CD4-positive, alpha-beta T cell (primary cell): ENCODE measurements at regions not wholly inside any gene's neighbourhood (a gene's known extent, or its start where the extent isn't known, plus 50 kb on each side); places are given as distances from the start of the nearest gene placed in this dataset.

Experiments used
- ATAC-seq: fragments of 200-7000 bp; cut with Tn5 transposase; one replicate; pipeline ENCODE4 v1.10.0; 2022; ENCODE audit warnings: mild to moderate bottlenecking; ENCODE audit not compliant: poor library complexity
- CTCF ChIA-PET: fragments of 350-600 bp; sonication (Branson Sonifier 250); formaldehyde crosslinking; loops from one replicate; lab custom pipeline; 2021; ENCODE audit warnings: antibody characterized with exemption, inconsistent platforms; lab: Charles Lee
- POLR2A ChIA-PET: fragments of 350-600 bp; sonication (Branson Sonifier 250); formaldehyde crosslinking; loops from one replicate; lab custom pipeline; 2021; ENCODE audit warnings: antibody characterized with exemption, inconsistent platforms; lab: Charles Lee
- DNase-seq, 14 experiments: peaks; one replicate each; pipeline ENCODE4 v3.0.0-alpha.2; 2013 to 2020; ENCODE audit warnings: mixed read lengths in 2 of 14
- H3K27ac ChIP-seq, 2 donors: one replicate each; pipeline versions ENCODE4 v1.5.1 to v1.7.0; 2013; ENCODE audit warnings: low read length in 2 of 2, low read depth in 1 of 2, mild to moderate bottlenecking in 1 of 2
- H3K27me3 ChIP-seq, 2 experiments: 1 replicate in 1 of 2; 2 replicates in 1 of 2; pipeline versions ENCODE4 v1.6.1 to v1.7.0; 2013; ENCODE audit warnings: low read length in 2 of 2, control low read depth in 1 of 2, mild to moderate bottlenecking in 1 of 2, moderate library complexity in 1 of 2; ENCODE audit not compliant: insufficient read depth in 2 of 2, control insufficient read depth in 1 of 2
- H3K36me3 ChIP-seq: one replicate; pipeline ENCODE4 v1.6.1; 2013; ENCODE audit warnings: low read length, control low read depth; ENCODE audit not compliant: insufficient read depth
- H3K4me1 ChIP-seq: one replicate; pipeline ENCODE4 v1.6.1; 2013; ENCODE audit warnings: low read length, control low read depth; ENCODE audit not compliant: insufficient read depth
- H3K4me3 ChIP-seq: one replicate; pipeline ENCODE4 v1.5.1; 2013; ENCODE audit warnings: mild to moderate bottlenecking, low read length, moderate library complexity
- H3K9me3 ChIP-seq, 2 experiments: 1 replicate in 1 of 2; 2 replicates in 1 of 2; pipeline versions ENCODE4 v1.6.1 to v1.7.0; 2013; ENCODE audit warnings: low read length in 2 of 2, mild to moderate bottlenecking in 2 of 2, control low read depth in 1 of 2, moderate library complexity in 1 of 2; ENCODE audit not compliant: control insufficient read depth in 1 of 2, insufficient read depth in 1 of 2
- H3K27ac Mint-ChIP-seq: one replicate; pipeline ENCODE4 v1.8.0; 2020; ENCODE audit warnings: mixed read lengths
- H3K27me3 Mint-ChIP-seq: one replicate; pipeline ENCODE4 v1.8.0; 2021; ENCODE audit warnings: mixed read lengths
- H3K36me3 Mint-ChIP-seq: one replicate; pipeline ENCODE4 v1.8.0; 2021; ENCODE audit warnings: low read depth, mixed read lengths
- H3K4me1 Mint-ChIP-seq: one replicate; pipeline ENCODE4 v1.8.0; 2021; ENCODE audit warnings: low read depth, mixed read lengths
- H3K4me3 Mint-ChIP-seq: one replicate; pipeline ENCODE4 v1.8.0; 2020; ENCODE audit warnings: mild to moderate bottlenecking, mixed read lengths
- H3K9me3 Mint-ChIP-seq: one replicate; pipeline ENCODE4 v1.8.0; 2020; ENCODE audit warnings: mixed read lengths
- intact Hi-C, 2 experiments: fragments of 100-400 bp; cut with DNase I in 1 of 2; cut with micrococcal nuclease in 1 of 2; formaldehyde crosslinking; loops; one replicate each; pipeline versions ENCODE4 v1.15.1 to v1.9.0; 2023 to 2025; cut with DNase I, micrococcal nuclease
- TF ChIP-seq, protein P1 (sequence below): fragments of 200-600 bp; IDR thresholded peaks from one replicate; pipeline ENCODE4 v1.8.0; 2022; ENCODE audit warnings: antibody characterized with exemption, mild to moderate bottlenecking

DNA sequence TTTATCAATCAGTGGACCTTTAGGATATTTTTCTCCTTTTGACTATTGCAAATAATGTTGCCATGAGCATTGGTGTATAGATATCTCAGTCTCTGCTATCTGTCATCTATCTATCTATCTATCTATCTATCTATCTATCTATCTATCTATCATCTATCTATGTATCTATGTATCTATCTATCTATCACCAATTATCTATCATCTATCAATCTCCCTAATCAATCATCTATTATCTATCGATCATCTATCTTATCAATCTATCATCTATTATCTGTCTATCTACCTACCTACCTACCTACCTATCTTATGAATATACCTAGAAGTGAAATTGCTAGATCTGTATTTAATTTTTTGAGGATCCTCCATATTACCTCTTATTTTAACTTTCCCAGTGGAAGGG lies 69.6 kb downstream of the EMX2 start:
- no peak for DNase-seq
- H3K27me3 ChIP-seq: peaks cover 3 to 6% of the 10 kb centered on the region in 2 experiments
- H3K9me3 ChIP-seq: peaks cover 0 to 9% of the 10 kb centered on the region in 2 experiments
- TF ChIP-seq, protein P1, sequence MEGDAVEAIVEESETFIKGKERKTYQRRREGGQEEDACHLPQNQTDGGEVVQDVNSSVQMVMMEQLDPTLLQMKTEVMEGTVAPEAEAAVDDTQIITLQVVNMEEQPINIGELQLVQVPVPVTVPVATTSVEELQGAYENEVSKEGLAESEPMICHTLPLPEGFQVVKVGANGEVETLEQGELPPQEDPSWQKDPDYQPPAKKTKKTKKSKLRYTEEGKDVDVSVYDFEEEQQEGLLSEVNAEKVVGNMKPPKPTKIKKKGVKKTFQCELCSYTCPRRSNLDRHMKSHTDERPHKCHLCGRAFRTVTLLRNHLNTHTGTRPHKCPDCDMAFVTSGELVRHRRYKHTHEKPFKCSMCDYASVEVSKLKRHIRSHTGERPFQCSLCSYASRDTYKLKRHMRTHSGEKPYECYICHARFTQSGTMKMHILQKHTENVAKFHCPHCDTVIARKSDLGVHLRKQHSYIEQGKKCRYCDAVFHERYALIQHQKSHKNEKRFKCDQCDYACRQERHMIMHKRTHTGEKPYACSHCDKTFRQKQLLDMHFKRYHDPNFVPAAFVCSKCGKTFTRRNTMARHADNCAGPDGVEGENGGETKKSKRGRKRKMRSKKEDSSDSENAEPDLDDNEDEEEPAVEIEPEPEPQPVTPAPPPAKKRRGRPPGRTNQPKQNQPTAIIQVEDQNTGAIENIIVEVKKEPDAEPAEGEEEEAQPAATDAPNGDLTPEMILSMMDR: no peak
- no peaks in the 10 kb centered on the region for H3K4me1 ChIP-seq
- POLR2A ChIA-PET: no interaction called here
- H3K27ac ChIP-seq: no peak overlapping the region
- H3K27me3 Mint-ChIP-seq: peaks cover 30% of the 10 kb centered on the region
- H3K36me3 Mint-ChIP-seq: no peaks in the 10 kb centered on the region
- no peaks in the 10 kb centered on the region for H3K9me3 Mint-ChIP-seq
- no peak for ATAC-seq
- no peak overlapping the region for H3K4me3 ChIP-seq
- intact Hi-C loops: no loop called here
- no peaks in the 10 kb centered on the region for H3K36me3 ChIP-seq
- H3K4me3 Mint-ChIP-seq: no peak overlapping the region
- no peak overlapping the region for H3K27ac Mint-ChIP-seq
- H3K4me1 Mint-ChIP-seq: no peaks in the 10 kb centered on the region
- CTCF ChIA-PET: no interaction called here

DNA sequence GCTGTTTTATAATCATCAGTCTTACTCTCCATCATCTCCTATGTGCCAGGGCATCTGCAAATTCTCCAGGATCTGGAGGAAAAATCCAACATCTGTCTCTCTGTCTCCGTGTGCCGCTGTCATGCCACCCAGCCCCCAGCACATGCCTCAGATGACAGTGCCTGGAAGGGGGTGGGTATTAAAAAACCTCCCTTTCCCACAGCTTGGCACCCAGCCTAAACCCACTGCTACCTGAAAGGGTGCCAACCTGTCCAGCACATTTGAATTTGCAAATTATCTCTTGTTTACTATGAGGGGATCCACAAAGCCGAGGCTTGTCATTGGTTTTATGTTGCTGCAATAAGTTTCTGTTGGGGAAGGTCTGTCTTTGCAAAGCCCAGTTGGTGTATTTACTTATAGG lies 73.1 kb downstream of the EMX2 start:
- no peak overlapping the region for H3K4me3 Mint-ChIP-seq
- no peaks in the 10 kb centered on the region for H3K9me3 Mint-ChIP-seq
- H3K27ac Mint-ChIP-seq: no peak overlapping the region
- CTCF ChIA-PET: no interaction called here
- no peak overlapping the region for H3K4me3 ChIP-seq
- POLR2A ChIA-PET: no interaction called here
- TF ChIP-seq, protein P1: no peak
- H3K36me3 ChIP-seq: no peaks in the 10 kb centered on the region
- intact Hi-C loops: no loop called here
- H3K4me1 ChIP-seq: no peaks in the 10 kb centered on the region
- ATAC-seq (no peak), DNase-seq (no peak)
- H3K27me3 Mint-ChIP-seq: peaks cover 24% of the 10 kb centered on the region
- H3K4me1 Mint-ChIP-seq: no peaks in the 10 kb centered on the region
- H3K36me3 Mint-ChIP-seq: no peaks in the 10 kb centered on the region
- peaks cover 0 to 4% of the 10 kb centered on the region in 2 experiments for H3K9me3 ChIP-seq
- H3K27ac ChIP-seq: no peak overlapping the region
- H3K27me3 ChIP-seq: peaks cover 3 to 4% of the 10 kb centered on the region in 2 experiments

DNA sequence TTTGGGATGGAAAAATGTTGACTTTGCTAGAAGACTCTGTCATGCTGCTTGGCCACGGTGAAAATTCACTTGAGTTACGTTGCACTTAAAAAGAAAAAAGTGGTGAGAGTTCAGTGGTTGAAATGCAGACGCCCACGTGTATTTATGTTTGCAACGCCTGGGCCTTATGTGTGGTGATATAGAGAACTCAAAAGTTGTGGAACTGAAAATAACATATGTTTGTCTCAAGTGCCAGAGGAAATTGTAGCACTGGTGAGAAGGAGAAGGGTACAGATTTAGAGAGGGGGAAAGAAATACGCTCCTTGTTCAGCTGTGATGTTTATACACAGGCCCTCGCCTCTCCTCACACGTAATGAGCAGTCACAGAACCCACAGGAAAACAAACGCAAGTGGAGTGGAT lies 73.6 kb downstream of the EMX2 start:
- ATAC-seq (no peak), DNase-seq (no peak)
- no peaks in the 10 kb centered on the region for H3K36me3 Mint-ChIP-seq
- POLR2A ChIA-PET: no interaction called here
- CTCF ChIA-PET: no interaction called here
- H3K27me3 ChIP-seq: peaks cover 3 to 5% of the 10 kb centered on the region in 2 experiments
- no peaks in the 10 kb centered on the region for H3K36me3 ChIP-seq
- no peak overlapping the region for H3K4me3 Mint-ChIP-seq
- H3K4me1 Mint-ChIP-seq: no peaks in the 10 kb centered on the region
- no peak overlapping the region for H3K4me3 ChIP-seq
- H3K27ac ChIP-seq: no peak overlapping the region
- H3K4me1 ChIP-seq: no peaks in the 10 kb centered on the region
- no peak overlapping the region for H3K27ac Mint-ChIP-seq
- intact Hi-C loops: no loop called here
- TF ChIP-seq, protein P1: no peak
- peaks cover 0 to 3% of the 10 kb centered on the region in 2 experiments for H3K9me3 ChIP-seq
- no peaks in the 10 kb centered on the region for H3K9me3 Mint-ChIP-seq
- peaks cover 24% of the 10 kb centered on the region for H3K27me3 Mint-ChIP-seq
